Neural progenitor cell (in vitro differentiated cells): ENCODE measurements at regions not wholly inside any gene's neighbourhood (a gene's known extent, or its start where the extent isn't known, plus 50 kb on each side); places are given as distances from the start of the nearest gene placed in this dataset.

Source experiments
- EZH2phosphoT487 ChIP-seq: fragments of 200-600 bp; sonication (generic); IDR thresholded peaks from 2 replicates; pipeline ENCODE4 v1.6.1; 2017; ENCODE audit warnings: antibody characterized with exemption
- TF ChIP-seq, protein P1 (sequence below): fragments of 200-600 bp; sonication (generic); IDR thresholded peaks from 2 replicates; pipeline ENCODE4 v1.5.1; 2017; ENCODE audit warnings: antibody characterized with exemption, mild to moderate bottlenecking

DNA sequence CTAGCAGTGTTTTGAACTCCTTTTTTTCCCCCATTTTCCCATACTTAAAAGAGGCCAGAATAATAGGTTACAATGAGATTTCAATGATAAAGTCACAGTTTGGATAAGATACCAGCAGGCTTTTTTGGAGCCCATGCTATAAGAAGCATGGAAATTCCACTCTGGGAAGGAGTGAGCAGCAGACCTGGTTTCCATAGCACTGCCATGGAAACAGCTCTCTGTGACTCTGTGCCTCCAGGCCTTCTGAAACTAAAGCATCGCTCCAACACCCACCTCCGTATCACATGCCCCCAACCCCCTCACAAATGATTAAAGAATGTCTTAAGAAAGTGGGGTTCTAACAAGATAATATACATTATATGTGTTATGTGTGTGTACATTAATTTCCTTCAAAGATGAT is 165.0 kb downstream of the GRIN2B start:
- TF ChIP-seq EZH2phosphoT487, result no peak
- TF ChIP-seq, protein P1, sequence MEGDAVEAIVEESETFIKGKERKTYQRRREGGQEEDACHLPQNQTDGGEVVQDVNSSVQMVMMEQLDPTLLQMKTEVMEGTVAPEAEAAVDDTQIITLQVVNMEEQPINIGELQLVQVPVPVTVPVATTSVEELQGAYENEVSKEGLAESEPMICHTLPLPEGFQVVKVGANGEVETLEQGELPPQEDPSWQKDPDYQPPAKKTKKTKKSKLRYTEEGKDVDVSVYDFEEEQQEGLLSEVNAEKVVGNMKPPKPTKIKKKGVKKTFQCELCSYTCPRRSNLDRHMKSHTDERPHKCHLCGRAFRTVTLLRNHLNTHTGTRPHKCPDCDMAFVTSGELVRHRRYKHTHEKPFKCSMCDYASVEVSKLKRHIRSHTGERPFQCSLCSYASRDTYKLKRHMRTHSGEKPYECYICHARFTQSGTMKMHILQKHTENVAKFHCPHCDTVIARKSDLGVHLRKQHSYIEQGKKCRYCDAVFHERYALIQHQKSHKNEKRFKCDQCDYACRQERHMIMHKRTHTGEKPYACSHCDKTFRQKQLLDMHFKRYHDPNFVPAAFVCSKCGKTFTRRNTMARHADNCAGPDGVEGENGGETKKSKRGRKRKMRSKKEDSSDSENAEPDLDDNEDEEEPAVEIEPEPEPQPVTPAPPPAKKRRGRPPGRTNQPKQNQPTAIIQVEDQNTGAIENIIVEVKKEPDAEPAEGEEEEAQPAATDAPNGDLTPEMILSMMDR, result no peak
